GM12873 (cell line): ENCODE measurements at regions not wholly inside any gene's neighbourhood (a gene's known extent, or its start where the extent isn't known, plus 50 kb on each side); places are given as distances from the start of the nearest gene placed in this dataset.

ENCODE experiments used
- TF ChIP-seq, protein P1 (sequence below): IDR thresholded peaks from 2 replicates; pipeline ENCODE4 v1.5.1; 2012; ENCODE audit warnings: low read depth, mild to moderate bottlenecking, moderate library complexity, low read length, control low read depth; ENCODE audit not compliant: insufficient read depth; ENCODE audit errors: missing control alignments

GRCh38 chr14:30330445-30330844 lies 228.5 kb upstream of the G2E3 start:
- TF ChIP-seq, protein P1, sequence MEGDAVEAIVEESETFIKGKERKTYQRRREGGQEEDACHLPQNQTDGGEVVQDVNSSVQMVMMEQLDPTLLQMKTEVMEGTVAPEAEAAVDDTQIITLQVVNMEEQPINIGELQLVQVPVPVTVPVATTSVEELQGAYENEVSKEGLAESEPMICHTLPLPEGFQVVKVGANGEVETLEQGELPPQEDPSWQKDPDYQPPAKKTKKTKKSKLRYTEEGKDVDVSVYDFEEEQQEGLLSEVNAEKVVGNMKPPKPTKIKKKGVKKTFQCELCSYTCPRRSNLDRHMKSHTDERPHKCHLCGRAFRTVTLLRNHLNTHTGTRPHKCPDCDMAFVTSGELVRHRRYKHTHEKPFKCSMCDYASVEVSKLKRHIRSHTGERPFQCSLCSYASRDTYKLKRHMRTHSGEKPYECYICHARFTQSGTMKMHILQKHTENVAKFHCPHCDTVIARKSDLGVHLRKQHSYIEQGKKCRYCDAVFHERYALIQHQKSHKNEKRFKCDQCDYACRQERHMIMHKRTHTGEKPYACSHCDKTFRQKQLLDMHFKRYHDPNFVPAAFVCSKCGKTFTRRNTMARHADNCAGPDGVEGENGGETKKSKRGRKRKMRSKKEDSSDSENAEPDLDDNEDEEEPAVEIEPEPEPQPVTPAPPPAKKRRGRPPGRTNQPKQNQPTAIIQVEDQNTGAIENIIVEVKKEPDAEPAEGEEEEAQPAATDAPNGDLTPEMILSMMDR: peak; percentile 50

DNA sequence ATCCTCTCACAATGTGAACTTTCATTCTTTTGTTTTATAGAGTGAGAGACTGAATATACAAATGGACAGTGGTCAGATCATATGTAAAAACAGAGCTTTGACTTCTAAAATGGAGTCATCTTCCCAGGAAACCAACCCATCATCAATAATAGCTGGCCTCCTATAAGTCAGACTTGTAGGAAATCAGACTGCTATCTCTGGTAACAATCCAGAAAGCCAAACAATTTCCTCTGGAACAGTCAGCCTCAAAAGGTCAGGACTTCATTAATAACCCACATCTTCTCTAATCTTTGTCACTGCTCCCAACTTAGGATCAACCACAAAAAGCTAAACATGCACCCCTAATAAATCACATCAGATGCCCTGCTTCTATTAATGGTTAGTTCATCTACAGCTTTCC lies 227.9 kb upstream of the G2E3 start:
- TF ChIP-seq, protein P1: no peak

DNA sequence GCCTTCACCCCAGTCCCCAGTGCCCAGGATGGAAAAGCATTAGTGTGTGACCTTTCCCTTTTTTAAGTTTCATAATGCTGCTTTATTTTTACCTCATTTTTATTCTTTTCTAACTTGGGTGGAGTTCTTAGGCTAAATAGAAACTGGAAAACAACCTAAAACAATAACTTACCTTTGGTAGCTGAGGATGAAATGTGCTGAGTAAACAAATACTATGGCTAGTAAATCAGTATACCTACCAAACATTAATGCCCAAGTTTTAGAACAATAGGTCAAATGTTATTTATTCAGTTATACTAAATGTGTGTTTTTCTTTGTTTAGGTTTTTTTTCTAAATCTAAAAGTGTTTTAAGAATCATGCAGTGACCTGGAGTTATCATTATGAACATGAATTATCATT lies 226.6 kb upstream of the G2E3 start:
- TF ChIP-seq, protein P1: no peak

DNA sequence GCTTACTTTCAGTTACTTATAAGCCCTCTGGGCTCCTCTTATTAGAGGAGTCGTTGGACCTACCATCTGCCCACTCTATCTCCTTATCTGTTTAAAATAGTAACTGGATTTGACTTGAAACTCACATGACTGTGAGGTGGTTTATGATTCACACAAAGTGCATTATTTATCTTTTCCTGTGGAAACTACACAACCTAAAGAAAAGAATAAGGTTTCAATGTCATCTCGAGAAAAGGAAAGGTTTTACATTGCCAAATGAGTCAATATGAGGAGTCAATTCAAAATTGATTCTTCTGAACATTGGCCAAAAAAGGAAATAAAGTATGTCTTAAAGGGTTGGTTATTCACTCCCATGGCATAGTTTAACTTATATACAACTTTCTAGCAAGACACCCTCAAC lies 225.0 kb upstream of the G2E3 start:
- TF ChIP-seq, protein P1: no peak

DNA sequence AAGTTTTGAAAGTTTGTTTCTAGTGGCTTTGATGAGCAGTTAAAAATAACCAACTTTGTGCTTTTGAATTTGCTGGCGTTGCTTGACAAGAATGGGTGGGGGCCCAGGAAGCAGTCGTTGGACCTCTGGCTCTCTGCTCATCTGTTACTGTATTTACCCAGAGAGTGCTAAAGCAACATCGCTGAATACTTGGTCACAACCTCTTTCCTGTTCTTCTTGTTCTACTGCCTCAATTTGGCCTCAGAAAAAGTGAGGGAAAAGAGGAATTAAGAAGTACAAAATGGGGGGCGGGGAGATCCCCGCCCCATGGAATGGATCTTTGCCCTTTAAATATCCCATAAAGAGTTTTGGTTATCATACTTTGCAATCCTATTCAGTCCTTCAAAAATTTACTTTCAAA lies 221.5 kb upstream of the G2E3 start:
- TF ChIP-seq, protein P1: no peak

DNA sequence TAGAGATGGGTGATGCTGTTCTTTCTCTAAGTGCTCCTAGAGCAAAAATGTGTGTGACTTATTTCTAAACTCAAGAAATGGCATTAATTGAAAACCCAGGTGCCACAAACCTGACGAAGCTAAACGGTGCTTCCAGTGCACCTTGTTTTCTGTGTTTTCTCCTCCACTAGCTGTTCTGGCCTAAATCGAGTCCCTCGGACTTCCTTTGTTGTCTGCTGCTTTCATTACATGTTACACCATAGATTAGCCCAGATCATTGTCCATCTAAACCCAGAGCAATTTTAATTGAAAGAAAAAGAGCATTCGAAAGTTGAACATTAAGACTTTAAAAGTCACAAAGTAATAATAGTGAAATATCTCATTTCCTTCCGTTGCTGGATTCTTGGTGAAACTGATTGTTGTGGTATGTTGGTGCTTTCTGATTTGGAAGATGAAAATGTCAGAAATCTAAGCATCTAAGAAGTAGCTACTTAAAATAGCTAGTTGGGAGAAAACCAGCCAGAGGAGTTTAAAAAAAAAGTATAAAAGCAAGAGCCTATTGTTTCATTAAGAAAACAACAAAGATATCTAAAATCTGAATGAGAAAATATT lies 219.6 kb upstream of the G2E3 start:
- TF ChIP-seq, protein P1: no peak

DNA sequence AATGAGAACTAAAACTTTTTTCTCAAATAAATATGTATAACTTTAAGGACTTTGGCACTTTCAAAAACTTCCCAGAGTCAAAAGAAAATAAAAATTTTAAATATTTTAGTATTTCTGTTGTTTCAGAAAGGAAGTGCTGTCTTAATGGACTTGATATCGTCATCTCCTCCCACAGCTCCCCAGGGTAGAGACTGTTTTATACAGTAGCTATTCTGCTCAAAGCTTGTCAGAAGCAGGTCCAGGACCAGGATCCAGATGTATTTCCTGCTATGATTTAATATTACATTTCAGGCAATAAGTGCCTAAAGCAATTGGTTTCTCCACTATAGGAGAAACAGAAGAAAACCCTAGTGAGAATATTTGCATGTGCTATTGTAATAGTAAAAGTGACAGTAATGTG lies 218.5 kb upstream of the G2E3 start:
- TF ChIP-seq, protein P1: no peak

DNA sequence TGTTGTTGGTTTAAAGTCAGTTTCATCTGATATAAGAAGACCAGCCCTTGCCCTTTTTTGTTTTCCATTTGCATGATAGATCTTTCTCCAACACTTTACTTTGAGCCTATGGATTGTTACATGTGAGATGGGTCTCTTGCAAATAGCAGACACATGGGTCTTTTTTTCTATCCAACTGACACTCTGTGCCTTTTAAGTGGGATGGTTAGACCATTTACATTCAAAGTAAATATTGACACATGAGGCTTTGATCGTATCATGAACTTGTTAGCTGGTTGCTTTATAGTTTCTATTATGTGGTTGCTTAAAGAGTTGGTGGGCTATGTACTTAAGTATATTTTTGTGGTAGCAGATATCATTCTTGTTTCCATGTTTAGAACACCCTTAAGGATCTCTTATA lies 213.4 kb upstream of the G2E3 start:
- TF ChIP-seq, protein P1: no peak
